DOHH2 (cell line): ENCODE measurements at regions not wholly inside any gene's neighbourhood (a gene's known extent, or its start where the extent isn't known, plus 50 kb on each side); places are given as distances from the start of the nearest gene placed in this dataset.

ENCODE experiments used
- H3F3A ChIP-seq: fragments of 200-600 bp; sonication (generic), shearing (Covaris generic); 2 replicates; pipeline ENCODE4 v1.6.0; 2016; ENCODE audit warnings: antibody characterized with exemption, mild to moderate bottlenecking; ENCODE audit not compliant: control insufficient read depth, insufficient read depth
- H3K27ac ChIP-seq: fragments of 200-600 bp; sonication (generic); 2 replicates; pipeline ENCODE4 v1.5.1; 2014; ENCODE audit warnings: low read depth, mild to moderate bottlenecking, low read length, moderate library complexity
- H3K27me3 ChIP-seq: fragments of 200-600 bp; sonication (generic); 2 replicates; pipeline ENCODE4 v1.6.1; 2014; ENCODE audit warnings: mild to moderate bottlenecking, low read length, mixed read lengths; ENCODE audit not compliant: control insufficient read depth
- H3K36me3 ChIP-seq: fragments of 200-600 bp; sonication (generic); 2 replicates; pipeline ENCODE4 v1.6.1; 2014; ENCODE audit warnings: mild to moderate bottlenecking, low read length, moderate library complexity, mixed read lengths; ENCODE audit not compliant: control insufficient read depth
- H3K4me1 ChIP-seq: fragments of 200-600 bp; sonication (generic); 2 replicates; pipeline ENCODE4 v1.6.1; 2014; ENCODE audit warnings: mild to moderate bottlenecking, low read length, mixed read lengths; ENCODE audit not compliant: control insufficient read depth
- H3K4me2 ChIP-seq: fragments of 200-600 bp; sonication (generic); 2 replicates; pipeline ENCODE4 v1.6.0; 2014; ENCODE audit warnings: mild to moderate bottlenecking, low read length, moderate library complexity
- H3K4me3 ChIP-seq: fragments of 200-600 bp; sonication (generic); 2 replicates; pipeline ENCODE4 v1.5.1; 2014; ENCODE audit warnings: mild to moderate bottlenecking, low read length, mixed read lengths
- H3K79me2 ChIP-seq: fragments of 200-600 bp; sonication (generic); 2 replicates; pipeline ENCODE4 v1.6.1; 2014; ENCODE audit warnings: mild to moderate bottlenecking, low read length, mixed read lengths; ENCODE audit not compliant: control insufficient read depth
- H3K9me2 ChIP-seq: fragments of 200-600 bp; sonication (generic); replicated peaks from 2 replicates; pipeline ENCODE4 v1.6.1; 2014; ENCODE audit warnings: mild to moderate bottlenecking, low read length, mixed read lengths; ENCODE audit not compliant: control insufficient read depth
- H3K9me3 ChIP-seq: fragments of 200-600 bp; sonication (generic); 2 replicates; pipeline ENCODE4 v1.6.1; 2014; ENCODE audit warnings: antibody characterized with exemption, low read length, mixed read lengths; ENCODE audit not compliant: control insufficient read depth, insufficient read depth
- H4K20me1 ChIP-seq: fragments of 200-600 bp; sonication (generic); 2 replicates; pipeline ENCODE4 v1.6.0; 2014; ENCODE audit warnings: low read depth, mild to moderate bottlenecking, antibody characterized with exemption, low read length, moderate library complexity; ENCODE audit not compliant: control insufficient read depth, insufficient read depth
- EZH2phosphoT487 ChIP-seq: fragments of 200-600 bp; sonication (generic); IDR thresholded peaks from 2 replicates; pipeline ENCODE4 v1.6.1; 2017; ENCODE audit warnings: borderline replicate concordance, mild to moderate bottlenecking, antibody characterized with exemption, low read length, moderate library complexity, mixed read lengths
- TF ChIP-seq, protein P1 (sequence below): fragments of 200-600 bp; sonication (generic); IDR thresholded peaks from one replicate; pipeline ENCODE4 v1.5.1; 2014; ENCODE audit warnings: antibody characterized with exemption, mild to moderate bottlenecking, low read depth, low read length; ENCODE audit not compliant: poor library complexity, severe bottlenecking

DNA sequence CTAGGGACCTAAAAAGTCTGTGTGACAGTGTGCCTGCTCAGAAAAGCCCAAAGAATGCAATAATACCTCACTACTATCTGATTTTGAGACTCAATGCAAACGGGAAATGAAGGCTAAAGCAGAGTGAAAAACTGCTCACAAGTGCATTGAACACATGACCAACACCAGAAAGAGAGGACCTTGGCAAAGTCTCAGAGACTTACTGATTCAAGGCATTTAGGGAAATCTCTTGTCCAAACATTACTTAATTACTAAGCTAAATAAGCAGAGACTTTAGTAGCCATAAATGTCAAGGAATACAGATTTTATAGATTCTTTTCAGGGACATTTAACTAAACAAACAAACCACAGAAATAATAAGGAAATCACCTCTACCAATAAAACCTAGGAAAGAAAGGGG lies 916.0 kb downstream of the FSTL5 start:
- no peak overlapping the region for H3K4me3 ChIP-seq
- peaks cover 9% of the 10 kb centered on the region; the same call in 1 of the 2 replicates for H3K9me3 ChIP-seq
- H3K4me1 ChIP-seq = no peaks in the 10 kb centered on the region
- no peak overlapping the region for H3K4me2 ChIP-seq
- H4K20me1 ChIP-seq = no peaks in the 10 kb centered on the region
- H3K36me3 ChIP-seq = no peaks in the 10 kb centered on the region
- no peak overlapping the region for H3K27ac ChIP-seq
- no peak for TF ChIP-seq EZH2phosphoT487
- TF ChIP-seq, protein P1, sequence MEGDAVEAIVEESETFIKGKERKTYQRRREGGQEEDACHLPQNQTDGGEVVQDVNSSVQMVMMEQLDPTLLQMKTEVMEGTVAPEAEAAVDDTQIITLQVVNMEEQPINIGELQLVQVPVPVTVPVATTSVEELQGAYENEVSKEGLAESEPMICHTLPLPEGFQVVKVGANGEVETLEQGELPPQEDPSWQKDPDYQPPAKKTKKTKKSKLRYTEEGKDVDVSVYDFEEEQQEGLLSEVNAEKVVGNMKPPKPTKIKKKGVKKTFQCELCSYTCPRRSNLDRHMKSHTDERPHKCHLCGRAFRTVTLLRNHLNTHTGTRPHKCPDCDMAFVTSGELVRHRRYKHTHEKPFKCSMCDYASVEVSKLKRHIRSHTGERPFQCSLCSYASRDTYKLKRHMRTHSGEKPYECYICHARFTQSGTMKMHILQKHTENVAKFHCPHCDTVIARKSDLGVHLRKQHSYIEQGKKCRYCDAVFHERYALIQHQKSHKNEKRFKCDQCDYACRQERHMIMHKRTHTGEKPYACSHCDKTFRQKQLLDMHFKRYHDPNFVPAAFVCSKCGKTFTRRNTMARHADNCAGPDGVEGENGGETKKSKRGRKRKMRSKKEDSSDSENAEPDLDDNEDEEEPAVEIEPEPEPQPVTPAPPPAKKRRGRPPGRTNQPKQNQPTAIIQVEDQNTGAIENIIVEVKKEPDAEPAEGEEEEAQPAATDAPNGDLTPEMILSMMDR = no peak
- H3F3A ChIP-seq = no peaks in the 10 kb centered on the region
- H3K79me2 ChIP-seq = no peaks in the 10 kb centered on the region
- H3K9me2 ChIP-seq = no peaks in the 10 kb centered on the region
- no peaks in the 10 kb centered on the region for H3K27me3 ChIP-seq

DNA sequence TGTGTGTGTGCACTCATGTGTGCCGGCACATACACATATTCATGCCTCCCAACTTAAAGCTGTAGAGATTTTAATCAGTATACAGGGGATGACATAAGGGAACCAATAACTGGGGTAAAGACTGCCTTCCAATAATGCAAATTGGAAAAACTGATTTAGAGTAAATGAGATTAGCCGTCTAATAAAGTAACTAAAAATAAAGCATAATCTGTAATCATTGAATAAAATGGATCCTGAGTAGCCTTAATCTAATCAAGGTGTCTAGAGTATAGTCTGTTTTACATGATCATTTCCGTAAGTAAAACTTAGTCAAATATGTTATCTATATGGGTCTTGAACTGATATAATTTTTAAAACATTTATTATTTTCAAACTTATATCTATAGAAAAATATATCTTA lies 925.8 kb downstream of the FSTL5 start:
- TF ChIP-seq EZH2phosphoT487 = no peak
- TF ChIP-seq, protein P1 = no peak
- Histone ChIP-seq H3K9me2 (no peaks in the 10 kb centered on the region), H3K27me3 (no peaks in the 10 kb centered on the region), H3F3A (no peaks in the 10 kb centered on the region), H3K4me3 (no peak overlapping the region), H4K20me1 (no peaks in the 10 kb centered on the region), H3K4me1 (no peaks in the 10 kb centered on the region), H3K36me3 (no peaks in the 10 kb centered on the region), H3K9me3 (no peaks in the 10 kb centered on the region), H3K4me2 (no peak overlapping the region), H3K79me2 (no peaks in the 10 kb centered on the region), H3K27ac (no peak overlapping the region)

DNA sequence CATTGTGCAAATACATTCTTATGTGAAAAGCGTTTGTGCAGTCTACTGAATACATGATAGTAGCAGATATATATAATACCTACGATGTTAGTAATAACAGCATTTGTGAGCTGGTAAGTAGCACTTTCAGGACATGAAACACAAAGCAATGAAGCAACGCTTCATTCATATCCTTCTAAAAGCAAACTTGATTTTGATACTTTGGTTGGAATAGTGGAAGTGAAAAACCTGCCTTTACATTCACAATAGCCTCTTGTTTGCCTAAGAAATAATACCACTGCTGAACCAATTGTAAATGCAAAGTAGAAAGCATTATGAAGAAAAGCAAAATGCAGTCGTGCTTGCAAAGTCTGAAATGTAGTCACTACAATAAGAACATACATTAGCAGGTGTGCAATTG lies 926.3 kb downstream of the FSTL5 start:
- no peaks in the 10 kb centered on the region for H3K36me3 ChIP-seq
- no peak for TF ChIP-seq EZH2phosphoT487
- TF ChIP-seq, protein P1 = no peak
- H3K27ac ChIP-seq = no peak overlapping the region
- no peaks in the 10 kb centered on the region for H3K4me1 ChIP-seq
- no peaks in the 10 kb centered on the region for H3F3A ChIP-seq
- no peaks in the 10 kb centered on the region for H3K9me2 ChIP-seq
- no peaks in the 10 kb centered on the region for H3K79me2 ChIP-seq
- H3K4me3 ChIP-seq = no peak overlapping the region
- no peaks in the 10 kb centered on the region for H3K27me3 ChIP-seq
- no peaks in the 10 kb centered on the region for H4K20me1 ChIP-seq
- no peaks in the 10 kb centered on the region for H3K9me3 ChIP-seq
- no peak overlapping the region for H3K4me2 ChIP-seq

DNA sequence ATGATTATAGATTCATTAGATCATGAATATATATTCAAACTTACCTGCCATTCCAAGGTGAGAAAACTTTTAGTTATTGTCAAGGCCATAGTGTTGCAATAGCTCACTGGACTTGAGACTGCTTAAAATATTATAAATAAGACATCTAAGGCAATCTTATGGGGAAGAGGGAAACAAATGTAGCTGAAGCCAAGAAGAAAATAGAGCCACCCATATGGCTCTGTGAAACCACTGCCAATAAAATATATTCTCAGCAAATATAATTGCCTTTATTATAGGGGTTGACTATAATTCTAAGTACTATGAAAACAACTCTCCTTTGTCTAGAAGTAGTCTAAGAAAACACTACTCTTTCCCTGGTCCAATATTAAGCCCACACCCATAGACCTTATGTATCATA lies 938.5 kb downstream of the FSTL5 start:
- H3K27ac ChIP-seq = no peak overlapping the region
- no peaks in the 10 kb centered on the region for H3F3A ChIP-seq
- H3K9me3 ChIP-seq = no peaks in the 10 kb centered on the region; the same call in 1 of the 2 replicates
- H4K20me1 ChIP-seq = no peaks in the 10 kb centered on the region
- H3K4me3 ChIP-seq = no peak overlapping the region
- H3K36me3 ChIP-seq = no peaks in the 10 kb centered on the region
- H3K4me2 ChIP-seq = no peak overlapping the region
- H3K4me1 ChIP-seq = no peaks in the 10 kb centered on the region
- H3K27me3 ChIP-seq = no peaks in the 10 kb centered on the region
- H3K79me2 ChIP-seq = no peaks in the 10 kb centered on the region
- TF ChIP-seq, protein P1 = no peak
- TF ChIP-seq EZH2phosphoT487 = no peak
- H3K9me2 ChIP-seq = no peaks in the 10 kb centered on the region
